GM12872 (cell line): ENCODE measurements at regions not wholly inside any gene's neighbourhood (a gene's known extent, or its start where the extent isn't known, plus 50 kb on each side); places are given as distances from the start of the nearest gene placed in this dataset.

Source experiments
- CTCF ChIP-seq: IDR thresholded peaks from 3 replicates; pipeline ENCODE4 v1.5.1; 2011; ENCODE audit warnings: low read depth, mild to moderate bottlenecking, low read length, moderate library complexity; ENCODE audit not compliant: insufficient read depth

GRCh38 chr4:175127314-175127713, 209.2 kb downstream of the ADAM29 start:
- TF ChIP-seq CTCF, result no peak

- TF ChIP-seq CTCF, result no peak
Observed at GRCh38 chr4:175129797-175130196, 211.6 kb downstream of the ADAM29 start.

GRCh38 chr4:175139205-175139604, 221.0 kb downstream of the ADAM29 start:
- no peak for TF ChIP-seq CTCF

- no peak for TF ChIP-seq CTCF
Observed at GRCh38 chr4:175143116-175143515, 225.0 kb downstream of the ADAM29 start.

GRCh38 chr4:175146799-175147198, 228.6 kb downstream of the ADAM29 start:
- TF ChIP-seq CTCF, result no peak

GRCh38 chr4:175147233-175147632, 229.1 kb downstream of the ADAM29 start:
- TF ChIP-seq CTCF, result no peak

GRCh38 chr4:175166020-175166419, 247.9 kb downstream of the ADAM29 start:
- TF ChIP-seq CTCF, result no peak

- TF ChIP-seq CTCF, result no peak
Observed at GRCh38 chr4:175176710-175177109, 258.6 kb downstream of the ADAM29 start.
